HepG2 (cell line): ENCODE measurements at regions not wholly inside any gene's neighbourhood (a gene's known extent, or its start where the extent isn't known, plus 50 kb on each side); places are given as distances from the start of the nearest gene placed in this dataset.

ENCODE experiments used
- ATF2 ChIP-seq: sonication (generic); formaldehyde crosslinking; IDR thresholded peaks from 2 replicates; pipeline ENCODE4 v1.4.0; 2020; ENCODE audit warnings: missing genetic modification reagents
- CBX5 ChIP-seq: sonication (generic); formaldehyde crosslinking; IDR thresholded peaks from 2 replicates; pipeline ENCODE4 v1.4.0; 2020; ENCODE audit warnings: missing genetic modification reagents, borderline replicate concordance
- CTCF ChIP-seq: sonication (generic); formaldehyde crosslinking; IDR thresholded peaks from 2 replicates; pipeline ENCODE4 v1.5.0; 2020; ENCODE audit warnings: mild to moderate bottlenecking, missing genetic modification reagents, moderate library complexity
- PHB2 ChIP-seq: fragments of 450-650 bp; IDR thresholded peaks from 2 replicates; pipeline ENCODE4 v1.6.1; 2018; ENCODE audit not compliant: partially characterized antibody
- TCF7 ChIP-seq: sonication (generic); IDR thresholded peaks from 2 replicates; pipeline ENCODE4 v1.6.1; 2016; ENCODE audit warnings: antibody characterized with exemption, low read depth
- ZNF24 ChIP-seq: fragments of 450-650 bp; IDR thresholded peaks from 2 replicates; pipeline ENCODE4 v1.6.1; 2017; ENCODE audit warnings: antibody characterized with exemption, mild to moderate bottlenecking
- ZNF274 ChIP-seq: sonication (generic); formaldehyde crosslinking; IDR thresholded peaks from 2 replicates; pipeline ENCODE4 v1.5.1; 2020; ENCODE audit warnings: mild to moderate bottlenecking, missing genetic modification reagents
- ZNF501 ChIP-seq: sonication (generic); formaldehyde crosslinking; IDR thresholded peaks from 2 replicates; pipeline ENCODE4 v1.5.1; 2020; ENCODE audit warnings: mild to moderate bottlenecking, moderate library complexity, missing genetic modification reagents
- ZNF678 ChIP-seq: sonication (generic); formaldehyde crosslinking; IDR thresholded peaks from 2 replicates; pipeline ENCODE4 v1.4.0; 2020; ENCODE audit warnings: mild to moderate bottlenecking, missing genetic modification reagents
- ZSCAN29 ChIP-seq: sonication (generic); formaldehyde crosslinking; conservative IDR thresholded peaks from 2 replicates; pipeline ENCODE4 v1.4.0; 2020; ENCODE audit warnings: mild to moderate bottlenecking, missing genetic modification reagents

GRCh38 chr10:2529945-2530344, 537.4 kb upstream of the PFKP start:
- TF ChIP-seq ZNF678 (no peak), ZNF274 (CRISPR knock-in tag) (no peak), ATF2 (CRISPR knock-in tag) (no peak), CBX5 (CRISPR knock-in tag) (no peak), PHB2 (no peak), TCF7 (no peak), CTCF (CRISPR knock-in tag) (no peak), ZNF24 (no peak), ZSCAN29 (CRISPR knock-in tag) (no peak), ZNF501 (CRISPR knock-in tag) (no peak)
